AG09319 (cell line): ENCODE measurements at regions not wholly inside any gene's neighbourhood (a gene's known extent, or its start where the extent isn't known, plus 50 kb on each side); places are given as distances from the start of the nearest gene placed in this dataset.

Experiments
- DNase-seq: peaks from one replicate; pipeline ENCODE4 v3.0.0-alpha.2; 2010; ENCODE audit warnings: low read depth; ENCODE audit errors: extremely low read depth
- TF ChIP-seq, protein P1 (sequence below): IDR thresholded peaks from 2 replicates; pipeline ENCODE4 v1.5.1; 2011; ENCODE audit warnings: low read depth, mild to moderate bottlenecking, inconsistent platforms, low read length, moderate library complexity

DNA sequence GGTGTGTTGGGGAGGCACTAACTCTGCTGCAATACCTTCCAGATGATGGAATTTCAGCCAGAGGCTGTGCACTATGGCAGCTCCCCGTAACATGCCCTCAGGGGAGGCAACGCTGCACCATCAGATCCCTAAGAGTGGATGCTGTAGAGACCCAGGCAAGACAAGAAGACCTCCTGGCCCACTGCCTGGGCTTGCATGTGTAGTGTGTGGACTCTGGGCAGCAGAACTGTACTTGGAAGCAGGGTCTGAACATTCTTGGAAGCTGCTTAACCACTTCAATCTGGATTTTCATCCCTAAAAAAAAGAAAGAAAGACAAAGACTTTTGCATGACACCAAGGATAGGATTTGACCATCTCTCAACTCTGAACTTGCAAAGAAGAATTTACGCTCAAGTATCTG lies 297.5 kb upstream of the NRP1 start:
- DNase-seq = no peak
- TF ChIP-seq, protein P1, sequence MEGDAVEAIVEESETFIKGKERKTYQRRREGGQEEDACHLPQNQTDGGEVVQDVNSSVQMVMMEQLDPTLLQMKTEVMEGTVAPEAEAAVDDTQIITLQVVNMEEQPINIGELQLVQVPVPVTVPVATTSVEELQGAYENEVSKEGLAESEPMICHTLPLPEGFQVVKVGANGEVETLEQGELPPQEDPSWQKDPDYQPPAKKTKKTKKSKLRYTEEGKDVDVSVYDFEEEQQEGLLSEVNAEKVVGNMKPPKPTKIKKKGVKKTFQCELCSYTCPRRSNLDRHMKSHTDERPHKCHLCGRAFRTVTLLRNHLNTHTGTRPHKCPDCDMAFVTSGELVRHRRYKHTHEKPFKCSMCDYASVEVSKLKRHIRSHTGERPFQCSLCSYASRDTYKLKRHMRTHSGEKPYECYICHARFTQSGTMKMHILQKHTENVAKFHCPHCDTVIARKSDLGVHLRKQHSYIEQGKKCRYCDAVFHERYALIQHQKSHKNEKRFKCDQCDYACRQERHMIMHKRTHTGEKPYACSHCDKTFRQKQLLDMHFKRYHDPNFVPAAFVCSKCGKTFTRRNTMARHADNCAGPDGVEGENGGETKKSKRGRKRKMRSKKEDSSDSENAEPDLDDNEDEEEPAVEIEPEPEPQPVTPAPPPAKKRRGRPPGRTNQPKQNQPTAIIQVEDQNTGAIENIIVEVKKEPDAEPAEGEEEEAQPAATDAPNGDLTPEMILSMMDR = no peak

DNA sequence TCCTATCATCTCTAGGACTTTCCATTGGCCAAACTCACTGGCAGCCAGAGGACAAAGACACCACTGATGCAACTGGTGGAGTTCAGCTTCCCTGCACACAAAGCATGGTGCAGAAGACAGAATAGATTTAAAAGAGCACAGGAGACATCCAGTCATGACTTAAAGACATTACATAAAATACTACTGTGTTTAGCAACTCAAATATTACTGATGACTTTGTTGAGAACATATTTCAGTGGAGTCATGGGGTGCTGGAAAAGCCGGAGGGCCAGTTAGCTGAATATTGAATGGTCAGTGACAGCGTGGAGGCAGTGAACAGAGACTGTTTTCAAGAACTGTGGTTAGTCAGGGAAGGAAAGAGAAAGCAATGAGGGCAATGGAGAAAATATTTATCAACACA lies 296.3 kb upstream of the NRP1 start:
- TF ChIP-seq, protein P1 = no peak
- DNase-seq = no peak

DNA sequence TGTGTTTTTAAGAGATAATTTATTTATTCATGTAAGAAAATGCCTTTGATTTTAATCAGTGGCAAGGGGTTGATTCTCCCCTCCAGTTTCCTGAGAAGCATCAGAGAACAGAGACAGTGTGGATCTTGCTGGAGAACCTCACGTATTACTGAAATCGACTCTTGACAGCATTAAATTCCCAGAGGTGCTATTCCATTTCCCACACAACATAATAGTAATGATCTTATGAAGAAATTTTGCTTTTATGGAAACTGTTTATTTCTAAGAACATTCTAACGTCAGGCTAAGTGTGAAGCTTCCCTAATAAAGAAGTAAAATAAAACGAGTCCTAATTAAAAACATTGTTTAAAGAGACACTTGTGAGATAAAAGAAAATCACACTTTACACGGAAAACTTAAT lies 293.1 kb upstream of the NRP1 start:
- no peak for DNase-seq
- TF ChIP-seq, protein P1 = no peak

DNA sequence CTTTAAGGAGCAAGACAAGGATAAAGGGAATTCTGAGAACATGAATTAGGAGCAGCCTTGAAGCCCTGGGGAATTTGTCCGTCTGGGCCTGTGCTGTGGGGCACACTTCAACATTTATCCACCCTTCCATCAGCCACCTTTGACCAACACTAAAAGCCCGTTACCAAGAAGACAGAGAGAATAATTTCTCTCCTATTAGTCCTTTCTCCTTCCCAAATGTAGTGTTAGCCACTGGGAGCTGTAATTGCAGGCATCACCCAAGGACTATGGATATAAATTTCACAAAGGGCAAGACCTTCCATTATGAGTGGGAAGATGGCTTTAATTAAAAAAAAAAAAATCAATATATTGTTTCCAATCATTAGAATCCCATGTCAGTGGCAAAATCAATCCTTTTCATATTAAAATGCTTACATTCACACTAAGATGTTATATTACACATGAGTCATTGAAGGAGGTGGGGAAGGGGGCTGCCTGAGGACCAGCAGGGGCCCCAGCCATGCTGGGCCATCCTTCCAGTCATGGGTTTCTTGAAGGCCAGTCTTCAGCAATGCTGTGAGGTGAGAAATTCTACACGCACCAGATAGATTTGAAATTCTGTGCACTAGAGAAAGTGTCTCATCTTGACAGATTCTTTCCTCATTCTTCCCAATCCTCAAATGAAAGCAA lies 292.5 kb upstream of the NRP1 start:
- TF ChIP-seq, protein P1 = no peak
- DNase-seq = no peak

DNA sequence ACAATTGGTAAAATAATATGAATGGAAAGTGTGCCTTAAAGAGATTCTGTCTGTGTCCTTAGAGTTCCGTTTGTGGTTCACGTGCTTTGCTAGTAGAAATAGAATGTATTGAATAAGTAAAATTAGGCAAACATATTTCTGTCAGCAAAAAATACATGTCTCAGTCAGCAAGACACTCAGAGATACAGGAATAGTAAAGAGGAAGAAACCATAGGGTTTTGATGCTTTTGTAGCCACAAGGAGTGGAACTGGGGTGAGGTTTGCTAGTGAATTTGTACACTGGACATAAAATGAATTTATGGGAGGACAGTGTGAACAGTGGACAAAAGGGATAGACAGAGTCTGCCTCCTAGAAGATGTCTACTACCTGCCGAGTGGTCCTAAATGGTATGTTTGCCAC lies 289.2 kb upstream of the NRP1 start:
- TF ChIP-seq, protein P1 = no peak
- no peak for DNase-seq

DNA sequence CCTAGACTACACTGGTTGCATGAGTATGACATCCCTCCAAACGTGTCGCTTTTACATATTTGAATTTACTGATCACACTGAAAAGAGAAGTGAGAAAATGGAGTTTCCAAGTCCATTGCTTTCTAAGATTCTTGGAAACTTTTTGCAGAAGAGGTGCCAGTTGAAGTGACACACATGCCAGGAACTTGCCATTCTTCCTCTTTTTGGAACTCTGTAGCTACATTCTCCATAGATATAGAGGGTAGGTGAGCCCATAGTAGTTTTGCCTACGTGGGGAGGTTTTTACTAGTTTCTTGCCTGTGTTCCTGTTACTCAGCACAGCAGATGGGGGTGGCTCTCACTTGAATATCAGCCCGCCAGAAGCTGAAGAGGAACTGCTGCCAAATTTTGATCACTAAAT lies 286.6 kb upstream of the NRP1 start:
- TF ChIP-seq, protein P1 = no peak
- no peak for DNase-seq

DNA sequence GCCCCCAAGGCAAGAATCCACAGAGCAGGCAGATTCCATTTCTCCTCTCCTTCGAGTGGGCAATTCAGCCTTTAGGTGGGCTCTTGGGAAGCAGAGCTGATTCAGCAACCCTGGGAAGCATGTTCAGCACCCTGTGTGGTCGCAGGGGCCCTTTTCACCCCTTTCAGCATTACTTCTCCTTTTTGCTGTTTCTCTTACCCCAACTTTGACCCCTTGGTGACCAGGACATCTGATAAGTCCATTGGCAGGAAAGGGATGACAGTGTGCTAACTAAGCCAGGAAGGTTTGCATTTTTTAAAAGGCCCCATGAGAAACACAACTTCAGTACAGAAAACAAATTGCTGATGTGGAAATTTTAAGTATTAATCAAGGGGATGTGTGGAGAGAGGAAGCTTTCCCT lies 283.7 kb upstream of the NRP1 start:
- no peak for DNase-seq
- TF ChIP-seq, protein P1 = no peak
